Coronary artery (tissue), 2 donors: ENCODE measurements at regions not wholly inside any gene's neighbourhood (a gene's known extent, or its start where the extent isn't known, plus 50 kb on each side); places are given as distances from the start of the nearest gene placed in this dataset.

Experiments
- DNase-seq: peaks from one replicate; pipeline ENCODE4 v3.0.0-alpha.2; 2017; ENCODE audit warnings: low spot score
- H3K27ac ChIP-seq, 2 donors: fragments of 200-600 bp; sonication (generic); one replicate each; pipeline ENCODE4 v1.5.1; 2016 to 2019
- H3K4me3 ChIP-seq: fragments of 200-600 bp; sonication (generic); 2 replicates; pipeline ENCODE4 v1.5.1; 2016; ENCODE audit warnings: mild to moderate bottlenecking, moderate library complexity
- CTCF ChIP-seq: fragments of 200-600 bp; sonication (generic); IDR thresholded peaks from one replicate; pipeline ENCODE4 v1.5.1; 2019; ENCODE audit warnings: antibody characterized with exemption

DNA sequence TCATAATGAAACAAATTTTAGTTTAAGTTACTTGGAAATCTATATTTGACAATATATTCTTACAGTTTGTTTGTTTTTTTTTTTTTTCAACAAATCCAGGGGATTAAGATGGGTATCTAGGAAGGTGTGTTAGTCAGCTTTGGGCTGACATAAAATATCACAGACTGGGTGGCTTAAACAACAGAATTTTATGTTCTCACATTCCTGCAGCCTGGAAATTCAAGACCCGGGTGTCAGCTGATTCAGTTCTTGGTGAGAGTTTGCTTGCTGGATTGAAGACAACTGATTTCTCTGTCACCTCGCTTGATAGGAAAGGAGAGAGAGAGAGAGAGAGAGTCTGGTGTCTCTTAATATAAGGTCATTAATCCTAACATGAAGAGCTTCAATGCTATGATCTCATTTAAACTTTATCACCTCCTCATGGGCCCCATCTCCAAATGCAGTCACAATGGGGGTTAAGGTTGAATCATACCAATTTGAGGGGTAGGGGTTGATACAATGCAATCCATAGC, 465.2 kb downstream of the CENPC start:
- TF ChIP-seq CTCF, result no peak
- Histone ChIP-seq H3K4me3 (no peak overlapping the region), H3K27ac (no peak overlapping the region)
- DNase-seq, result no peak

DNA sequence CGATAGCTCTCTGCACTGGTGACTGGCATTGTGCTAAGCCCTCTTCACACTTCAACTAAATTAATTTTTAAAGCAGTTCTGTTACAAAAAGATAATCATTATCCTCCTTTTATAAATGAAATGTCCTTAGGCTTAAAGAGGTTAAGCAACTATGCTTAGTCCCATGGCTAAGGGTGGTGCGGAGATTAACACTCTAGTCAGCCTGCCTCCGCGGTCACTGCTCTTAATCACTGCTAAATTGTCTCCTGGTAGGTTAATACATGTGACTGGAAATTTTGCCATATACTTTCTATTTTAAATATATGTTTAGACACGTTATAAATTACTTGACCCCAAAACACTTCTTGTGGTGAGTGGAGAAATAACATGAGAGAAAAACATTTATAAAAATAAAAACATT, 473.7 kb downstream of the CENPC start:
- DNase-seq, result no peak
- TF ChIP-seq CTCF, result no peak
- no peak overlapping the region for H3K4me3 ChIP-seq
- H3K27ac ChIP-seq, result no peak overlapping the region

GRCh38 chr4:67055319-67055718, 490.0 kb downstream of the CENPC start:
- Histone ChIP-seq H3K27ac (no peak overlapping the region), H3K4me3 (no peak overlapping the region)
- DNase-seq, result no peak
- no peak for TF ChIP-seq CTCF

DNA sequence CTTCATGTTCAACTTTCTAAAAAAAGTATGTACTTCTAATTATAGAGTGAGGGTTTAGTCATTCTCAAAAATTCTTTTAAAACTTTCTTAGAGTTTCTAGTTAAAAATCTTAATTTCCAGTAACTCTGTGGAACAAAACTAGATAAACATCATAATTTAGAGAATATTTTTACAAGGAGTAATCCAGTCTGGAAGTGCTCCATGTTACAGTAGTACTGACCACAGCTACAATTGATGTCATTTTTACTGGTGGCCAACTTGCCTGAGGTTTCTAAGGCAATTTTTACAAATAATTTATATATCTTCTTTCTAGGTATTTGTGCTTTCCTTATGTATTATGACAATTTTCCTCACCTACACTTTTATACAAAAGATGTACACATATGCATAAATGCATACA, 490.4 kb downstream of the CENPC start:
- no peak for DNase-seq
- H3K4me3 ChIP-seq, result no peak overlapping the region
- TF ChIP-seq CTCF, result no peak
- H3K27ac ChIP-seq, result no peak overlapping the region

- TF ChIP-seq CTCF, result no peak
- DNase-seq, result no peak
- H3K27ac ChIP-seq, result no peak overlapping the region
- H3K4me3 ChIP-seq, result no peak overlapping the region
Observed at GRCh38 chr4:67052814-67053675, 492.3 kb downstream of the CENPC start.

- TF ChIP-seq CTCF, result no peak
- no peak for DNase-seq
- no peak overlapping the region for H3K27ac ChIP-seq
- H3K4me3 ChIP-seq, result no peak overlapping the region
Observed at GRCh38 chr4:67051000-67051789, 494.1 kb downstream of the CENPC start.
